Neural cell (in vitro differentiated cells): ENCODE measurements at regions not wholly inside any gene's neighbourhood (a gene's known extent, or its start where the extent isn't known, plus 50 kb on each side); places are given as distances from the start of the nearest gene placed in this dataset.

Source experiments
- CTCF ChIP-seq: fragments of 450-650 bp; IDR thresholded peaks from 2 replicates; pipeline ENCODE4 v1.5.1; 2014; ENCODE audit warnings: antibody characterized with exemption, mild to moderate bottlenecking, moderate library complexity; ENCODE audit not compliant: poor library complexity, severe bottlenecking
- EZH2 ChIP-seq: fragments of 200-600, 300-800 bp; shearing (Covaris generic), sonication (generic); IDR thresholded peaks from 2 replicates; pipeline ENCODE4 v1.6.1; 2014; ENCODE audit warnings: antibody characterized with exemption, low read length, borderline replicate concordance, mild to moderate bottlenecking; ENCODE audit not compliant: insufficient read depth, poor library complexity, severe bottlenecking
- POLR2AphosphoS5 ChIP-seq: IDR thresholded peaks from 2 replicates; pipeline ENCODE4 v1.6.1; 2012
- RAD21 ChIP-seq: fragments of 450-650 bp; conservative IDR thresholded peaks from 2 replicates; pipeline ENCODE4 v1.6.1; 2014; ENCODE audit warnings: antibody characterized with exemption, mild to moderate bottlenecking, moderate library complexity
- REST ChIP-seq: IDR thresholded peaks from 2 replicates; pipeline ENCODE4 v1.6.1; 2012; ENCODE audit warnings: borderline replicate concordance
- SMC3 ChIP-seq: fragments of 450-650 bp; conservative IDR thresholded peaks from 2 replicates; pipeline ENCODE4 v1.6.1; 2014; ENCODE audit warnings: antibody characterized with exemption, mild to moderate bottlenecking, moderate library complexity; ENCODE audit not compliant: poor library complexity

GRCh38 chr3:163745204-163745603 lies 1333.1 kb downstream of the SI start:
- TF ChIP-seq CTCF (no peak), EZH2 (no peak), REST (no peak), POLR2AphosphoS5 (no peak), RAD21 (no peak), SMC3 (no peak)
